Immature natural killer cell (primary cell): ENCODE measurements at regions not wholly inside any gene's neighbourhood (a gene's known extent, or its start where the extent isn't known, plus 50 kb on each side); places are given as distances from the start of the nearest gene placed in this dataset.
"Not testable (repeated sequence)": the region's sequence is repeated elsewhere in the genome, so short reads cannot be mapped to it uniquely, and the experiment has no call there.

Experiments
- DNase-seq, 3 donors: peaks; one replicate each; pipeline ENCODE4 v3.0.0; 2022; ENCODE audit warnings: mixed read lengths in 1 of 3
- H3K27ac Mint-ChIP-seq, 6 donors: one replicate each; pipeline ENCODE4 v1.8.0; 2020; ENCODE audit warnings: mixed read lengths in 6 of 6, mild to moderate bottlenecking in 5 of 6, inconsistent platforms in 4 of 6, moderate library complexity in 3 of 6
- H3K27me3 Mint-ChIP-seq, 3 donors: one replicate each; pipeline ENCODE4 v1.8.0; 2020 to 2021; ENCODE audit warnings: low read depth in 3 of 3, mild to moderate bottlenecking in 3 of 3, mixed read lengths in 3 of 3, moderate library complexity in 3 of 3, inconsistent platforms in 1 of 3
- H3K36me3 Mint-ChIP-seq, 3 donors: one replicate each; pipeline ENCODE4 v1.8.0; 2020; ENCODE audit warnings: mixed read lengths in 3 of 3, inconsistent platforms in 2 of 3, mild to moderate bottlenecking in 2 of 3
- H3K4me1 Mint-ChIP-seq, 2 donors: one replicate each; pipeline ENCODE4 v1.8.0; 2020; ENCODE audit warnings: inconsistent platforms in 2 of 2, mild to moderate bottlenecking in 2 of 2, mixed read lengths in 2 of 2, moderate library complexity in 1 of 2
- H3K4me3 Mint-ChIP-seq, 5 donors: one replicate each; pipeline ENCODE4 v1.8.0; 2020; ENCODE audit warnings: mild to moderate bottlenecking in 5 of 5, mixed read lengths in 5 of 5, inconsistent platforms in 3 of 5, moderate library complexity in 3 of 5
- H3K9me3 Mint-ChIP-seq, 6 donors: one replicate each; pipeline ENCODE4 v1.8.0; 2020; ENCODE audit warnings: mild to moderate bottlenecking in 6 of 6, mixed read lengths in 6 of 6, inconsistent platforms in 4 of 6, moderate library complexity in 3 of 6

- Mint-ChIP-seq H3K4me1 (no peaks in the 10 kb centered on the region), H3K9me3 (peaks cover 0 to 8% (median 0%) of the 10 kb centered on the region in 6 donors), H3K36me3 (no peaks in the 10 kb centered on the region), H3K27ac (no peak overlapping the region), H3K4me3 (no peak overlapping the region), H3K27me3 (no peaks in the 10 kb centered on the region)
- DNase-seq, result no peak
Observed at GRCh38 chr4:11663114-11663513, 234.4 kb upstream of the HS3ST1 start.

GRCh38 chr4:11650801-11651596, 222.3 kb upstream of the HS3ST1 start:
- Mint-ChIP-seq H3K4me3 (no peak overlapping the region), H3K9me3 (peaks cover 0 to 7% (median 0%) of the 10 kb centered on the region in 6 donors), H3K36me3 (no peaks in the 10 kb centered on the region), H3K4me1 (no peaks in the 10 kb centered on the region), H3K27ac (no peak overlapping the region), H3K27me3 (peaks cover 0 to 1% (median 0%) of the 10 kb centered on the region in 3 donors)
- DNase-seq, result no peak

- Mint-ChIP-seq H3K27ac (no peak overlapping the region), H3K4me1 (no peaks in the 10 kb centered on the region), H3K36me3 (no peaks in the 10 kb centered on the region), H3K27me3 (peaks cover 1 to 3% (median 1%) of the 10 kb centered on the region in 3 donors), H3K9me3 (peaks cover 0 to 8% (median 2%) of the 10 kb centered on the region in 6 donors), H3K4me3 (no peak overlapping the region)
- DNase-seq, result no peak
Observed at GRCh38 chr4:11647433-11647832, 218.7 kb upstream of the HS3ST1 start.

- not testable (repeated sequence) for DNase-seq, H3K4me1 Mint-ChIP-seq, H3K4me3 Mint-ChIP-seq, H3K36me3 Mint-ChIP-seq, H3K27me3 Mint-ChIP-seq, H3K27ac Mint-ChIP-seq, H3K9me3 Mint-ChIP-seq
Observed at GRCh38 chr4:11643081-11643480, 214.4 kb upstream of the HS3ST1 start.

- H3K9me3 Mint-ChIP-seq, result peaks cover 0 to 9% (median 4%) of the 10 kb centered on the region in 6 donors
- DNase-seq, result no peak
- H3K27ac Mint-ChIP-seq, result no peak overlapping the region
- peaks cover 0 to 4% (median 3%) of the 10 kb centered on the region in 3 donors for H3K27me3 Mint-ChIP-seq
- no peak overlapping the region for H3K4me3 Mint-ChIP-seq
- no peaks in the 10 kb centered on the region for H3K36me3 Mint-ChIP-seq
- H3K4me1 Mint-ChIP-seq, result no peaks in the 10 kb centered on the region
Observed at GRCh38 chr4:11640584-11640983, 211.9 kb upstream of the HS3ST1 start.

GRCh38 chr4:11636551-11636950, 207.9 kb upstream of the HS3ST1 start:
- Mint-ChIP-seq H3K9me3 (peaks cover 0 to 9% (median under 1%) of the 10 kb centered on the region in 6 donors), H3K27ac (no peak overlapping the region), H3K4me1 (no peaks in the 10 kb centered on the region), H3K36me3 (no peaks in the 10 kb centered on the region), H3K4me3 (no peak overlapping the region), H3K27me3 (peaks cover 0 to 5% (median 2%) of the 10 kb centered on the region in 3 donors)
- no peak for DNase-seq

GRCh38 chr4:11636031-11636430, 207.3 kb upstream of the HS3ST1 start:
- H3K4me3 Mint-ChIP-seq, result no peak overlapping the region
- H3K27ac Mint-ChIP-seq, result no peak overlapping the region
- no peaks in the 10 kb centered on the region for H3K36me3 Mint-ChIP-seq
- H3K27me3 Mint-ChIP-seq, result peaks cover 0 to 5% (median 2%) of the 10 kb centered on the region in 3 donors
- DNase-seq, result no peak
- no peaks in the 10 kb centered on the region for H3K4me1 Mint-ChIP-seq
- peaks cover 0 to 9% (median 0%) of the 10 kb centered on the region in 6 donors for H3K9me3 Mint-ChIP-seq

- H3K27me3 Mint-ChIP-seq, result peaks cover 0 to 5% (median 2%) of the 10 kb centered on the region in 3 donors
- H3K36me3 Mint-ChIP-seq, result no peaks in the 10 kb centered on the region
- H3K9me3 Mint-ChIP-seq, result peaks cover 0 to 9% (median 2%) of the 10 kb centered on the region in 6 donors
- no peak overlapping the region for H3K27ac Mint-ChIP-seq
- no peak for DNase-seq
- no peaks in the 10 kb centered on the region for H3K4me1 Mint-ChIP-seq
- no peak overlapping the region for H3K4me3 Mint-ChIP-seq
Observed at GRCh38 chr4:11635342-11635741, 206.6 kb upstream of the HS3ST1 start.

GRCh38 chr4:11634283-11634682, 205.6 kb upstream of the HS3ST1 start:
- Mint-ChIP-seq H3K27ac (no peak overlapping the region), H3K9me3 (peaks cover 0 to 7% (median 3%) of the 10 kb centered on the region in 6 donors), H3K4me1 (no peaks in the 10 kb centered on the region), H3K27me3 (peaks cover 2 to 7% (median 2%) of the 10 kb centered on the region in 3 donors), H3K4me3 (no peak overlapping the region), H3K36me3 (no peaks in the 10 kb centered on the region)
- DNase-seq, result no peak

GRCh38 chr4:11633430-11633829, 204.7 kb upstream of the HS3ST1 start:
- peaks cover 0 to 8% (median 0%) of the 10 kb centered on the region in 6 donors for H3K9me3 Mint-ChIP-seq
- no peak overlapping the region for H3K27ac Mint-ChIP-seq
- H3K4me1 Mint-ChIP-seq, result no peaks in the 10 kb centered on the region

GRCh38 chr4:11632483-11632882, 203.8 kb upstream of the HS3ST1 start:
- H3K4me3 Mint-ChIP-seq, result no peak overlapping the region
- no peak overlapping the region for H3K27ac Mint-ChIP-seq
- no peak for DNase-seq
- H3K36me3 Mint-ChIP-seq, result no peaks in the 10 kb centered on the region
- H3K27me3 Mint-ChIP-seq, result peaks cover 0 to 7% (median 2%) of the 10 kb centered on the region in 3 donors
- peaks cover 0 to 8% (median 0%) of the 10 kb centered on the region in 6 donors for H3K9me3 Mint-ChIP-seq
- H3K4me1 Mint-ChIP-seq, result no peaks in the 10 kb centered on the region

More at GRCh38 chr4:11633430-11633829, 204.7 kb upstream of the HS3ST1 start:
- Mint-ChIP-seq H3K4me3 (no peak overlapping the region), H3K36me3 (no peaks in the 10 kb centered on the region), H3K27me3 (peaks cover 0 to 7% (median 2%) of the 10 kb centered on the region in 3 donors)
- no peak for DNase-seq

GRCh38 chr4:11632025-11632424, 203.3 kb upstream of the HS3ST1 start:
- Mint-ChIP-seq H3K4me3 (no peak overlapping the region), H3K4me1 (no peaks in the 10 kb centered on the region), H3K27ac (no peak overlapping the region), H3K9me3 (peaks cover 0 to 8% (median 0%) of the 10 kb centered on the region in 6 donors), H3K36me3 (no peaks in the 10 kb centered on the region), H3K27me3 (peaks cover 0 to 7% (median 2%) of the 10 kb centered on the region in 3 donors)
- no peak for DNase-seq

- Mint-ChIP-seq H3K27ac (no peak overlapping the region), H3K36me3 (no peaks in the 10 kb centered on the region), H3K4me1 (no peaks in the 10 kb centered on the region), H3K27me3 (peaks cover 0 to 7% (median 2%) of the 10 kb centered on the region in 3 donors), H3K9me3 (peaks cover 0 to 8% (median 0%) of the 10 kb centered on the region in 6 donors), H3K4me3 (no peak overlapping the region)
- no peak for DNase-seq
Observed at GRCh38 chr4:11631416-11631815, 202.7 kb upstream of the HS3ST1 start.

GRCh38 chr4:11628093-11628725, 199.5 kb upstream of the HS3ST1 start:
- Mint-ChIP-seq H3K4me3 (no peak overlapping the region), H3K9me3 (peaks cover 0 to 8% (median 0%) of the 10 kb centered on the region in 6 donors), H3K27ac (no peak overlapping the region), H3K27me3 (peaks cover 0 to 7% (median 2%) of the 10 kb centered on the region in 3 donors), H3K4me1 (no peaks in the 10 kb centered on the region), H3K36me3 (no peaks in the 10 kb centered on the region)
- DNase-seq, result no peak
